ENCODE measurements at regions not wholly inside any gene's neighbourhood (a gene's known extent, or its start where the extent isn't known, plus 50 kb on each side); places are given as distances from the start of the nearest gene placed in this dataset.

- Mint-ChIP-seq H3K9me3 (no peaks in the 10 kb centered on the region), H3K4me3 (no peak overlapping the region), H3K4me1 (ENCODE audit: low read depth) (no peaks in the 10 kb centered on the region), H3K36me3 (ENCODE audit: insufficient read depth) (no peaks in the 10 kb centered on the region), H3K27me3 (ENCODE audit: low read depth) (peaks cover 8% of the 10 kb centered on the region)
- DNase-seq (no peak), ATAC-seq (no peak)
Observed at GRCh38 chr2:45209875-45210274, 200.6 kb upstream of the SIX2 start.

- no peaks in the 10 kb centered on the region for H3K4me1 Mint-ChIP-seq (ENCODE audit: low read depth)
Observed at GRCh38 chr2:45209302-45209701, 200.1 kb upstream of the SIX2 start.

DNA sequence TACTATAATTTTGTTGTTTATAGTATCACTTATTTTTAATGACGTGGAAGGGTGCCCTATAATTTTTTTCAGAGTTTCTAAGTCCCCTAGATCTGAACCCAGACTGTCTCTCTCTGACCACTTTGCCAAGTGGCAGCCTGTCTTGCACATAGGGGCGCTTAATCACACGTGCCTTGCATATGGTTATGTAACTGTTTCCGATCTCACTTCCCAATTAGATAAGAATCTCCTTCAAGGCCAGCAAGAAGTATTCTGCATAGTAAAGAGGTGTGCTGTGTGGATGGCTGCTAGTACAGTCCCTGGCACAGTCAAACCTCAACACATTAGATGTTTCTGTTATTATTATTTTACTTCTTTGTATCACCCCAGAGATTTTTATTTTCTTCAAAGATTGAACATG lies 197.8 kb upstream of the SIX2 start:
- Mint-ChIP-seq H3K27me3 (ENCODE audit: low read depth) (no peaks in the 10 kb centered on the region), H3K36me3 (ENCODE audit: insufficient read depth) (no peaks in the 10 kb centered on the region), H3K4me1 (ENCODE audit: low read depth) (no peaks in the 10 kb centered on the region), H3K4me3 (no peak overlapping the region), H3K9me3 (peaks cover 7% of the 10 kb centered on the region)
- ATAC-seq (no peak), DNase-seq (no peak)

More at GRCh38 chr2:45209302-45209701, 200.1 kb upstream of the SIX2 start:
- H3K9me3 Mint-ChIP-seq: no peaks in the 10 kb centered on the region
- DNase-seq (no peak), ATAC-seq (no peak)
- no peak overlapping the region for H3K4me3 Mint-ChIP-seq
- no peaks in the 10 kb centered on the region for H3K36me3 Mint-ChIP-seq (ENCODE audit: insufficient read depth)
- peaks cover 6% of the 10 kb centered on the region for H3K27me3 Mint-ChIP-seq (ENCODE audit: low read depth)

- ATAC-seq (no peak), DNase-seq (no peak)
- Mint-ChIP-seq H3K4me3 (no peak overlapping the region), H3K4me1 (ENCODE audit: low read depth) (no peaks in the 10 kb centered on the region), H3K36me3 (ENCODE audit: insufficient read depth) (no peaks in the 10 kb centered on the region), H3K27me3 (ENCODE audit: low read depth) (peaks cover 3% of the 10 kb centered on the region), H3K9me3 (peaks cover 15% of the 10 kb centered on the region)
Observed at GRCh38 chr2:45205985-45206384, 196.7 kb upstream of the SIX2 start.

GRCh38 chr2:45205480-45205879 lies 196.2 kb upstream of the SIX2 start:
- Mint-ChIP-seq H3K36me3 (ENCODE audit: insufficient read depth) (no peaks in the 10 kb centered on the region), H3K4me1 (ENCODE audit: low read depth) (no peaks in the 10 kb centered on the region), H3K27me3 (ENCODE audit: low read depth) (peaks cover 3% of the 10 kb centered on the region), H3K4me3 (no peak overlapping the region), H3K9me3 (peaks cover 15% of the 10 kb centered on the region)
- DNase-seq (no peak), ATAC-seq (no peak)

DNA sequence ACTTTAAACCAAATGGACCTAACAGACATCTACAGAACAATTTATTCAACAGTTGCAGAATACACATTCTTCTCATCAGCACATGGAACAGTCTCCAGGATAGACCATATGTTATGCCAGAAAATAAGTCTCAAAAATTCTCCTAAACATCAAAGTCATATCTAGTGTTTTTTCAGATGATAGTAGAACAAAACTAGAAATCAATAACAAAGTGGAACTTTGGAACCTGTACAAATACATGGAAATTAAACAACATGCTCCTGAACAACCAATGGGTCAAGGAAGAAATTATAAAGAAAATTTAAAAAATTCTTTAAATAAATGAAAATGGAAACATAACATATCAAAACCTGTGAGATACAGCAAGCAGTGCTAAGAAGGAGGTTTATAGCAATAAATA lies 194.1 kb upstream of the SIX2 start:
- no peak for ATAC-seq
- H3K36me3 Mint-ChIP-seq (ENCODE audit: insufficient read depth): no peaks in the 10 kb centered on the region
- peaks cover 15% of the 10 kb centered on the region for H3K9me3 Mint-ChIP-seq
- H3K4me1 Mint-ChIP-seq (ENCODE audit: low read depth): no peaks in the 10 kb centered on the region
- no peak for DNase-seq
- H3K27me3 Mint-ChIP-seq (ENCODE audit: low read depth): peaks cover 3% of the 10 kb centered on the region
- no peak overlapping the region for H3K4me3 Mint-ChIP-seq

DNA sequence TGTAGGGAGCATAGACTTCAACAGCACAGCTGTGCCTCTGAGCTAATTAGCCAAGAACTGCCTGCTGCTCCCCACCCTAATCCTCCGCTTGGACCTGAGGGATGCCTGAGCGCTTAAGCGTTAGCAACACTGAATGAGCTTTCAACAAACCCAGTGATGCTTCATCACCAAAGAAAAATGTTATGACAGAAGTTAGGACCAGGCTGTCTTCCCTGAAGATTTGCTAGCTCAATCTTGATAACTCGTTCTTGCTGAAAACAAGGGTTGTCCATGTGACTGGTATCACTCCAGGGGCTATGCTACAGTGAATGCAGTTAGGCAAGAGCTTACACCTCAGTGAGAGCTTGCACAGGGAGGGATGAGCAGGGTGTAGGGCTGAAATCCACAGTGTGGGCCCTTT lies 190.7 kb upstream of the SIX2 start:
- peaks cover 8% of the 10 kb centered on the region for H3K27me3 Mint-ChIP-seq (ENCODE audit: low read depth)
- no peaks in the 10 kb centered on the region for H3K4me1 Mint-ChIP-seq (ENCODE audit: low read depth)
- ATAC-seq (no peak), DNase-seq (no peak)
- no peaks in the 10 kb centered on the region for H3K36me3 Mint-ChIP-seq (ENCODE audit: insufficient read depth)
- no peak overlapping the region for H3K4me3 Mint-ChIP-seq
- peaks cover 15% of the 10 kb centered on the region for H3K9me3 Mint-ChIP-seq

DNA sequence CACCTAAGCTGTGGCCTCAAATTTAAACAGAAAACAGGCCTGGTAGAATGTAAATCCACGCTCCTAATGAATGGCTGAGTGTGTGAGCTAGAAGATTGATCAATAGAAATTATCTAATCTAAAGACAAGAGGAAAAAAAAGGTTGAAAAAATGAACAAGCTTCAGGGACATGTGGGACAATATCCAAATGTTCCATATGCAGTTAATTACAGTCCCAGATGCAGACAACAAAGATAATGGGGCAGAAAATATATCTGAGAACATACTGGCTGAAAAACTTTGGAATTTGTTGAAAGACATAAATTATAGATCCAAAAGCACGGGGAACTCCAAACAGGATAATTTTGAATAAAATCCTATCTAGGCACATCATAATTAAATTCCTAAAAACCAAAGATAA lies 186.7 kb upstream of the SIX2 start:
- DNase-seq (no peak), ATAC-seq (no peak)
- Mint-ChIP-seq H3K4me1 (ENCODE audit: low read depth) (no peaks in the 10 kb centered on the region), H3K27me3 (ENCODE audit: low read depth) (peaks cover 19% of the 10 kb centered on the region), H3K36me3 (ENCODE audit: insufficient read depth) (no peaks in the 10 kb centered on the region), H3K4me3 (no peak overlapping the region), H3K9me3 (no peaks in the 10 kb centered on the region)

GRCh38 chr2:45194596-45194995 lies 185.3 kb upstream of the SIX2 start:
- DNase-seq (no peak), ATAC-seq (no peak)
- Mint-ChIP-seq H3K36me3 (ENCODE audit: insufficient read depth) (no peaks in the 10 kb centered on the region), H3K4me3 (no peak overlapping the region), H3K27me3 (ENCODE audit: low read depth) (peaks cover 19% of the 10 kb centered on the region), H3K4me1 (ENCODE audit: low read depth) (no peaks in the 10 kb centered on the region), H3K9me3 (no peaks in the 10 kb centered on the region)

- Mint-ChIP-seq H3K9me3 (no peaks in the 10 kb centered on the region), H3K4me3 (no peak overlapping the region), H3K4me1 (ENCODE audit: low read depth) (no peaks in the 10 kb centered on the region), H3K36me3 (ENCODE audit: insufficient read depth) (no peaks in the 10 kb centered on the region), H3K27me3 (ENCODE audit: low read depth) (peaks cover 21% of the 10 kb centered on the region)
- no peak for DNase-seq
- no peak for ATAC-seq
Observed at GRCh38 chr2:45193581-45193980, 184.3 kb upstream of the SIX2 start.

DNA sequence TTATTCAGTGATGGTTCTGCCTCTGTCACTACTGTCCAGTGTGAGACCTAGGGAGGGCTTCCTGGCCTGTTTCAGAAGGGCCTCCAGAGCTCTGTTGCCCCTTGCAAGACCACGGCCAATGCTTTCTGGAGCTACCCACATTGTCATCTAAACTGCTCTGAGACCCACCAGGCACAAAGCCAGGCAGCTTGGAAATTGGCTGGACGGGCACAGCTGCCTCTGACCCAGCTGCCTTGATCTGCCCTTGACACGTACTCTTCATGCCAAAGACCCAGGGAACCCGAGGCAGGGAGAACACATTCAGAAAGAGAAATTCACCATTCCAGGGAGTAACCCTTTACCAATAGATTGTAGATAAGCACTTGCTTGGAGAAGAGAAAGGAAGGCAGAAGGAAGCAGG lies 183.7 kb upstream of the SIX2 start:
- DNase-seq: no peak
- Mint-ChIP-seq H3K9me3 (no peaks in the 10 kb centered on the region), H3K4me1 (ENCODE audit: low read depth) (no peaks in the 10 kb centered on the region), H3K27me3 (ENCODE audit: low read depth) (peaks cover 26% of the 10 kb centered on the region), H3K36me3 (ENCODE audit: insufficient read depth) (no peaks in the 10 kb centered on the region), H3K4me3 (no peak overlapping the region)
- ATAC-seq: no peak

- ATAC-seq (no peak), DNase-seq (no peak)
- Mint-ChIP-seq H3K27me3 (ENCODE audit: low read depth) (peaks cover 28% of the 10 kb centered on the region), H3K36me3 (ENCODE audit: insufficient read depth) (no peaks in the 10 kb centered on the region), H3K4me1 (ENCODE audit: low read depth) (no peaks in the 10 kb centered on the region), H3K4me3 (no peak overlapping the region), H3K9me3 (no peaks in the 10 kb centered on the region)
Observed at GRCh38 chr2:45192481-45192880, 183.2 kb upstream of the SIX2 start.

DNA sequence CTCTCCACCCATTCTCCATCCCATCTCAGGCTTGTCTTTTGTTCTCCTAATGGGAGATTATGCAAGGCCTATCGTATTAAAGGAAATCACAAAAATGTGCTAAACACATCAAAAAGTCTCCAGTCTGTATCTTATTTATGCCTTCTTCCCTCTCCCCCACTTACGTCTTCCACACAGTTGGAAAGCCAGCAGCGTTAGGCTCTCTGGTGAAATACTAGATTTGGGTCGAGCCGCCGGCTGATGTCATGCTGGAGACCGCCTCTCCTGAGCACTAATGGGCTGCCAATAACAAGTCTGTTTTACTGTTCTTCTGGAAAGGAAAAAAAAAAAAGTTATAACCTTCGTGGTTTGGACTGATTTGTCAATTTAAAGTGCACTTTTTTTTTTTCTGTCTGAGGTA lies 182.7 kb upstream of the SIX2 start:
- no peak for DNase-seq
- no peak overlapping the region for H3K4me3 Mint-ChIP-seq
- no peaks in the 10 kb centered on the region for H3K9me3 Mint-ChIP-seq
- no peaks in the 10 kb centered on the region for H3K36me3 Mint-ChIP-seq (ENCODE audit: insufficient read depth)
- no peak for ATAC-seq
- H3K4me1 Mint-ChIP-seq (ENCODE audit: low read depth): no peaks in the 10 kb centered on the region
- H3K27me3 Mint-ChIP-seq (ENCODE audit: low read depth): peaks cover 28% of the 10 kb centered on the region

- H3K4me3 Mint-ChIP-seq: no peak overlapping the region
- DNase-seq: no peak
- H3K4me1 Mint-ChIP-seq (ENCODE audit: low read depth): no peaks in the 10 kb centered on the region
- no peak for ATAC-seq
- H3K27me3 Mint-ChIP-seq (ENCODE audit: low read depth): peaks cover 28% of the 10 kb centered on the region
- no peaks in the 10 kb centered on the region for H3K36me3 Mint-ChIP-seq (ENCODE audit: insufficient read depth)
- no peaks in the 10 kb centered on the region for H3K9me3 Mint-ChIP-seq
Observed at GRCh38 chr2:45191146-45191863, 182.1 kb upstream of the SIX2 start.

DNA sequence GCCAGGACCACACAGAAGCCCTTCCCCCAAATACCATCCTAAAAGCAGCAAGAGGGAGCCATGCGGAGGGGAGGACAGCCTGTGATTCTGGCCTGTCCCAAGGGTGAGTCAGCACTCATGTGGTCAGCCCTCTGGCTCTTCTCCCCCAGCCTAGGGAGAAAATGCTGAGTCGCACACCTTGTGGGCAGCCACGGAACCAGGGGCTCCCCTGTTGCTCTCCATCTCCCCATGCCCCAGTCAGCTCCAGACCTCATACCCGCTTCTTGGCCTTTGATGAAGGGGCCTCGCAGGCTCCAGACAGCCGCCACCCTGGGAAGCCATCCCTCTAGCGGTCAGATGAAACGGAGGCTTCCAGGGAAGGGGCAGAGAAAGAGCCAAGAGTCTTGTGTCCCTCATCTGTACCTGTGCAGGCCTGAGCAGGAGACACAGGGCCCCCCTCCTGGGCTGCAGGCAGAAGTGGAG lies 181.3 kb upstream of the SIX2 start:
- Mint-ChIP-seq H3K4me3 (no peak overlapping the region), H3K4me1 (ENCODE audit: low read depth) (no peaks in the 10 kb centered on the region), H3K36me3 (ENCODE audit: insufficient read depth) (no peaks in the 10 kb centered on the region), H3K27me3 (ENCODE audit: low read depth) (peaks cover 28% of the 10 kb centered on the region), H3K9me3 (no peaks in the 10 kb centered on the region)
- ATAC-seq (no peak), DNase-seq (no peak)
